Pancreas (tissue), 10 donors: ENCODE measurements at regions not wholly inside any gene's neighbourhood (a gene's known extent, or its start where the extent isn't known, plus 50 kb on each side); places are given as distances from the start of the nearest gene placed in this dataset.
A peak's percentile ranks its signal among the peaks of the same experiment; 100 is the strongest.

Experiments used
- ATAC-seq, 4 donors: fragments of 200-7000 bp; cut with Tn5 transposase; one replicate each; pipeline versions ENCODE4 v1.8.0 to v1.9.1; 2020; ENCODE audit warnings: mild to moderate bottlenecking in 4 of 4, moderate library complexity in 4 of 4
- DNase-seq, 6 donors: peaks; one replicate each; pipeline ENCODE4 v3.0.0-alpha.2; 2020
- FAIRE-seq: peaks from 2 replicates; lab custom pipeline; 2012; peaks lifted over from hg19 to GRCh38; lab: Jason Lieb, UNC
- H3K27ac ChIP-seq, 4 donors: fragments of 200-600 bp; sonication (generic); 1 replicate in 3 of 4; 2 replicates in 1 of 4; pipeline versions ENCODE4 v1.5.0 to v1.8.0; 2020
- H3K27me3 ChIP-seq, 4 donors: fragments of 200-600 bp; one replicate each; pipeline ENCODE4 v1.8.0; 2021
- H3K36me3 ChIP-seq, 3 donors: fragments of 200-600 bp; sonication (generic) in 1 of 3; one replicate each; pipeline versions ENCODE4 v1.5.0 to v1.8.0; 2020 to 2021
- H3K4me1 ChIP-seq, 3 donors: fragments of 200-600 bp; one replicate each; pipeline ENCODE4 v1.8.0; 2021
- H3K4me3 ChIP-seq, 4 donors: fragments of 200-600 bp; sonication (generic) in 2 of 4; one replicate each; pipeline versions ENCODE4 v1.5.0 to v1.8.0; 2020 to 2021
- H3K9me3 ChIP-seq, 4 donors: fragments of 200-600 bp; one replicate each; pipeline ENCODE4 v1.8.0; 2021
- WGBS, 2 donors: extraction: QIAGEN DNeasy Blood & Tissue Kit; methylation state at CpG; one replicate each; pipeline ENCODE4 v1.1.7; 2013; 5-methylcytosine and 5-hydroxymethylcytosine counted together
- intact Hi-C, 3 donors: fragments of 100-400 bp; cut with DNase I; formaldehyde crosslinking; loops; one replicate each; pipeline versions ENCODE4 v1.11.1 to v1.14.2; 2022
- TF ChIP-seq, protein P1 (sequence below), 4 donors: fragments of 200-600 bp; sonication (generic) in 3 of 4; IDR thresholded peaks; one replicate each; pipeline versions ENCODE4 v1.5.0 to v1.8.0; 2021; ENCODE audit warnings: antibody characterized with exemption in 4 of 4
- donor health status: healthy with polysubstance abuse.
- donor health status: DM: no; HTN: no; CAD: no; lungs with moderate emphysema.
- donor health status: DM: no; HTN: no; CAD: no.
- donor health status: control.
- donor health status: control.
- donor health status: Bipolar disorder and iron deficiency.
- donor health status: DM: yes; HTN: yes; CAD: no.
- donor health status: DM: no; HTN: no; CAD: no.
- donor health status: DM: no; HTN: no; CAD: no.
- donor health status: DM: yes; HTN: yes; CAD: no.

DNA sequence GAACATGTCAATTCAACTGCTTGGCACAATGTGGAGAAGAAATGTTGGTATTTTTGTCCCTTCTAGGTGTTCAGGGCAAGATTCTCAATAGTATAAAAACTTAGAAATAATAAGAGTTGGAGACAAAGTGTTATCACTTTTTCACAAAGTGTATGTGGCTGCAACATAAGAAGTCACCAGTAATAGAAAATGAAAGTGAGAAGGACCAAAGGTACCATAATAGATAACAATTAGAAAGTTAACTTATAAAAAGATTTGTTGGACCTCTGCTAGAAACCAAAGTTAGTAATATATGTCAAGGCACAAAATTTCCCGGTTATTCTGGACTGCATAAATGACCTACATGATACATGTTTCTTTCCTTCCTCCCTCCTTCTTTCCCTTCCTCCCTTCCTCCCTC, 1535.3 kb downstream of the EFNA5 start:
- no peak for FAIRE-seq
- no peak overlapping the region for H3K4me3 ChIP-seq
- H3K9me3 ChIP-seq = no peaks in the 10 kb centered on the region
- no peak for ATAC-seq
- TF ChIP-seq, protein P1, sequence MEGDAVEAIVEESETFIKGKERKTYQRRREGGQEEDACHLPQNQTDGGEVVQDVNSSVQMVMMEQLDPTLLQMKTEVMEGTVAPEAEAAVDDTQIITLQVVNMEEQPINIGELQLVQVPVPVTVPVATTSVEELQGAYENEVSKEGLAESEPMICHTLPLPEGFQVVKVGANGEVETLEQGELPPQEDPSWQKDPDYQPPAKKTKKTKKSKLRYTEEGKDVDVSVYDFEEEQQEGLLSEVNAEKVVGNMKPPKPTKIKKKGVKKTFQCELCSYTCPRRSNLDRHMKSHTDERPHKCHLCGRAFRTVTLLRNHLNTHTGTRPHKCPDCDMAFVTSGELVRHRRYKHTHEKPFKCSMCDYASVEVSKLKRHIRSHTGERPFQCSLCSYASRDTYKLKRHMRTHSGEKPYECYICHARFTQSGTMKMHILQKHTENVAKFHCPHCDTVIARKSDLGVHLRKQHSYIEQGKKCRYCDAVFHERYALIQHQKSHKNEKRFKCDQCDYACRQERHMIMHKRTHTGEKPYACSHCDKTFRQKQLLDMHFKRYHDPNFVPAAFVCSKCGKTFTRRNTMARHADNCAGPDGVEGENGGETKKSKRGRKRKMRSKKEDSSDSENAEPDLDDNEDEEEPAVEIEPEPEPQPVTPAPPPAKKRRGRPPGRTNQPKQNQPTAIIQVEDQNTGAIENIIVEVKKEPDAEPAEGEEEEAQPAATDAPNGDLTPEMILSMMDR (IDR thresholded peaks at IDR 0.05) = no peak
- 88 to 95% methylated on average over 1 of the region's 1 CpG for WGBS, 2 donors
- H3K27ac ChIP-seq = no peak overlapping the region
- H3K36me3 ChIP-seq = no peaks in the 10 kb centered on the region
- H3K4me1 ChIP-seq = no peaks in the 10 kb centered on the region
- intact Hi-C loops = no loop called here
- DNase-seq = no peak
- no peaks in the 10 kb centered on the region for H3K27me3 ChIP-seq

DNA sequence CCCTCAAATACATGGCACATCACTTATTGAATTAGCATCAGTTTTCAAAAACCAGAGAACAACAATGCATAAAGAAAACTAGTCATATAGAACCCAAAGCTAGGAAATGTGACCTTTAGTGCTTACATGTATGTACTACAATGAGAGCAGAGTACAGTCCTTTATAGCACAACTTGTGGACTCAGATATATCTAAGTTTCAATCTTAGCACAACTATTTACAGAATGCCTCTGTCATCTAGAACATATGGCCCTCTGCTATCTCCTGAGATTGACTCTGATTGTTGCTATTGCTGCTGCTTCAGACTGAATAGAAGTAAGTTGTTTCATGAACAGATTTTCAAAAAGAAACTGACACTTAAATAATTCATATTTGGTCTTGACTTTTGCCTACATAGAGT, 1536.2 kb downstream of the EFNA5 start:
- ATAC-seq = no peak

DNA sequence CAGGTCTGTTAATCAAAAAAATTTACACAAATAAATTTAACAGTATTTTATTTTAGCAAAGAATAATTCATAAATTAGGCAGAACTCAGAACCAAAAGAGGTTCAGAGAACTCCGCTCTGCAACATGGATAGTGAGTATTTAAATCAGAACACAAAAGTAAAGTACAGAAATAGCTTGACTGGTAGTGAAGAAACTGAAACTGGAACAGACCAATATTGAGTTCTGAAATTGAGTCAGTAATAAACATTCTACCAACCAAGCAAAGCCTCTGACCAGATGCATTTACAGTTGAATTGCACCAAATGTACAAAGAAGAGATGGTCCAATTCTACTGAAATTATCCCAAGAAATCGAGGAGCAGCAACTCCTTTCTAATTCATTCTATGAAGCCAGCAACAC, 1542.8 kb downstream of the EFNA5 start:
- H3K4me3 ChIP-seq = no peak overlapping the region
- no peaks in the 10 kb centered on the region for H3K27me3 ChIP-seq
- no peak for ATAC-seq
- WGBS, 2 donors = 80 to 91% methylated on average over 2 of the region's 2 CpGs
- no peaks in the 10 kb centered on the region for H3K9me3 ChIP-seq
- TF ChIP-seq, protein P1 (IDR thresholded peaks at IDR 0.05) = no peak
- no peaks in the 10 kb centered on the region for H3K36me3 ChIP-seq
- H3K27ac ChIP-seq = no peak overlapping the region
- DNase-seq = no peak
- no peak for FAIRE-seq
- H3K4me1 ChIP-seq = no peaks in the 10 kb centered on the region
- intact Hi-C loops = no loop called here

More for the DNA sequence above, 1536.2 kb downstream of the EFNA5 start:
- no peak overlapping the region for H3K4me3 ChIP-seq
- no peaks in the 10 kb centered on the region for H3K9me3 ChIP-seq
- no peaks in the 10 kb centered on the region for H3K27me3 ChIP-seq
- no peak overlapping the region for H3K27ac ChIP-seq
- intact Hi-C loops = no loop called here
- H3K36me3 ChIP-seq = no peaks in the 10 kb centered on the region
- no peak for FAIRE-seq
- TF ChIP-seq, protein P1 (IDR thresholded peaks at IDR 0.05) = no peak
- DNase-seq = no peak
- no peaks in the 10 kb centered on the region for H3K4me1 ChIP-seq

DNA sequence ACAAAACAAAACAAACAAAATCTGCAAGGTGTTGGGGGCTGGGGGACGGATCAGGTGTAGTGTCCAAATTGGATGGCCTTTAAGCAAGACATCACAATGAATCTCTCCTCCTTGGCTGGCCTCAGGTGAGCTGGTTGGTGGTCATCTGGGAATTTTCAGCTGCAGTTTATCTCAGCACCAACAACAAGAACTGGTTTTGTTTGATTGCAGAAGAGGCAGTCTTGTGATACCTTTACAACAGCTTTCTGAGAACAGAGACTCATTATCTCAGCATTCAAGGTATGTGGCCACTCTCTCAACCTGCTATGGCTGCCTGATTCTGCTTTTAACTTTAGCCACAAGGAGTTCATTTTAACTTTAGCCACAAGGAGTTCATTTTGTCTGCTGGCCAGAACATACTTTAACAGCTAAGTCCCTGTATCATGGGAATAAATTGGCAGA, 1543.4 kb downstream of the EFNA5 start:
- DNase-seq (no peak), FAIRE-seq (no peak), ATAC-seq (no peak)
- no peak overlapping the region for H3K27ac ChIP-seq
- WGBS, 2 donors = 46 to 50% methylated on average over 1 of the region's 1 CpG
- no peaks in the 10 kb centered on the region for H3K27me3 ChIP-seq
- H3K36me3 ChIP-seq = no peaks in the 10 kb centered on the region
- H3K4me3 ChIP-seq = no peak overlapping the region
- TF ChIP-seq, protein P1 (IDR thresholded peaks at IDR 0.05) = no peak
- intact Hi-C loops = no loop called here
- no peaks in the 10 kb centered on the region for H3K9me3 ChIP-seq
- no peaks in the 10 kb centered on the region for H3K4me1 ChIP-seq

DNA sequence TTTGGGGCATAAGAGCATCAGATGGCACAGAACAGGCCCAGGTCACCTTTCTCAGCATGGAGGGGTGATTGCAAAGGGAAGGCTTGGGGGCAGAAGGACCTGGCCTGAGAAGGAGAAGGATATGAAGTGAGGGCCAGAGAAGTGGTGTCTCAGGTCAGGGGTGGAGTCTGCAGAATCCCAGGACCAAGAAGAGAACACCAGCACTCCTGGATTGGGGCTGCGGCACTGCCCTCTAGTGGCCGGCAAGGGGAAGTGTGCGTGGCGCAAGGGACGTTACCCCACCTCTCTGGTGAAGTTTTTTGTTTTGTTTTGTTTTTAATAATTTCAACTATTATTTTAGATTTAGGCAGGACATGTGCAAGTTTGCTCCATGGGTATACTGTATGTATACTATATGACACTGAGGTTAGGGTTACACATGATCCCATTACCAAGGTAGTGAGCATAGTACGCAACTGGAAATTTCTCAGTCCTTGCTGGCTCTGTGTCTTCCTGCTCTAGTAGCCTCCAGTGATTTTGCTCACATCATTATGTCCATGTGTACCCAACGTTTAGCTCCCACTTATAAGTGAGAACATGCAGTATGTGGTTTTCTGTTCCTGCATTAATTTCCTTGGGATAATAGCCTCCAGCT, 1548.6 kb downstream of the EFNA5 start:
- H3K36me3 ChIP-seq = no peaks in the 10 kb centered on the region
- intact Hi-C loops = no loop called here
- H3K27ac ChIP-seq = no peak overlapping the region
- no peak overlapping the region for H3K4me3 ChIP-seq
- no peaks in the 10 kb centered on the region for H3K9me3 ChIP-seq
- no peaks in the 10 kb centered on the region for H3K4me1 ChIP-seq
- ATAC-seq = peak in 3 of 4 donors; percentile 60 to 80 (median 62)
- DNase-seq = peak in 4 of 6 donors; percentile 2 to 75 (median 32)
- no peaks in the 10 kb centered on the region for H3K27me3 ChIP-seq
- FAIRE-seq = no peak
- TF ChIP-seq, protein P1 (IDR thresholded peaks at IDR 0.05) = peak; percentile 50 to 75 (median 61)
- WGBS, 2 donors = 40 to 50% methylated on average over 7 of the region's 7 CpGs
